Epidermal melanocyte (primary cell): ENCODE measurements at regions not wholly inside any gene's neighbourhood (a gene's known extent, or its start where the extent isn't known, plus 50 kb on each side); places are given as distances from the start of the nearest gene placed in this dataset.

Experiments used
- DNase-seq: peaks from one replicate; pipeline ENCODE4 v3.0.0; 2011; ENCODE audit warnings: low spot score; ENCODE audit not compliant: insufficient read length

GRCh38 chr1:55696181-55696754 lies 481.1 kb upstream of the USP24 start:
- no peak for DNase-seq

- DNase-seq: no peak
These were observed 480.4 kb upstream of the USP24 start for GRCh38 chr1:55695552-55695951.

GRCh38 chr1:55695151-55695550 lies 480.0 kb upstream of the USP24 start:
- no peak for DNase-seq

- no peak for DNase-seq
These were observed 479.2 kb upstream of the USP24 start for GRCh38 chr1:55694310-55694801.

GRCh38 chr1:55692726-55693125 lies 477.6 kb upstream of the USP24 start:
- no peak for DNase-seq

GRCh38 chr1:55690366-55690765 lies 475.2 kb upstream of the USP24 start:
- DNase-seq: no peak

GRCh38 chr1:55689800-55690199 lies 474.6 kb upstream of the USP24 start:
- DNase-seq: no peak

GRCh38 chr1:55685560-55685959 lies 470.4 kb upstream of the USP24 start:
- DNase-seq: no peak

GRCh38 chr1:55684131-55684650 lies 469.0 kb upstream of the USP24 start:
- DNase-seq: no peak

GRCh38 chr1:55682198-55682597 lies 467.0 kb upstream of the USP24 start:
- no peak for DNase-seq

- DNase-seq: no peak
These were observed 464.8 kb upstream of the USP24 start for GRCh38 chr1:55679971-55680370.

- DNase-seq: no peak
These were observed 458.3 kb upstream of the USP24 start for GRCh38 chr1:55673416-55673815.

GRCh38 chr1:55670331-55671082 lies 455.3 kb upstream of the USP24 start:
- DNase-seq: no peak

- no peak for DNase-seq
These were observed 454.1 kb upstream of the USP24 start for GRCh38 chr1:55669293-55669692.

- DNase-seq: no peak
These were observed 447.7 kb upstream of the USP24 start for GRCh38 chr1:55662875-55663274.

GRCh38 chr1:55658917-55659316 lies 443.8 kb upstream of the USP24 start:
- DNase-seq: no peak

GRCh38 chr1:55654750-55655149 lies 439.6 kb upstream of the USP24 start:
- no peak for DNase-seq

- no peak for DNase-seq
These were observed 439.0 kb upstream of the USP24 start for GRCh38 chr1:55654171-55654570.

GRCh38 chr1:55650444-55650843 lies 435.3 kb upstream of the USP24 start:
- DNase-seq: no peak

GRCh38 chr1:55646181-55646580 lies 431.0 kb upstream of the USP24 start:
- no peak for DNase-seq

- no peak for DNase-seq
These were observed 430.1 kb upstream of the USP24 start for GRCh38 chr1:55645270-55645669.

GRCh38 chr1:55641947-55642346 lies 426.8 kb upstream of the USP24 start:
- no peak for DNase-seq
